ENCODE measurements at regions not wholly inside any gene's neighbourhood (a gene's known extent, or its start where the extent isn't known, plus 50 kb on each side); places are given as distances from the start of the nearest gene placed in this dataset.

DNA sequence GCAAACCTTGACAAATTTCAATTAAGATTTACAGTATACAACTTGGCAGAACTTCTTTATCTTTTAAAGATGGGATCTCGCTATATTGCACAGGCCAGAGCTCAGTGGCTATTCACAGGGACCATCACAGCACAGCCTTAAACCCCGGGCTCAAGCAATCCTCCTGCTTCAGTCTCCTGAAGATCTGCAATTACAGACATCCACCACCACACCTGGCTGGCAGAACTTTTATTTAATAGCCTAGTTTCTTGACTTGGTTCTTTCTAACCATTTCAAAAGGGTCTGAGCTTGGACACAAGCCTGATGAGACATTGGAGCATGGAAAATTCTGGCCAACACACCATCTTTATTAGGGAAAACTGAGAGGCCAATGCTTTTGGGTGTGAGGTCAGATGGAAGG is 151.6 kb upstream of the KCNG1 start:
- TF ChIP-seq PHF20 (IDR thresholded peaks at IDR 0.05; ENCODE audit: partially characterized antibody), result no peak
- no peak for TF ChIP-seq PML (IDR thresholded peaks at IDR 0.05; ENCODE audit: low read length)
- TF ChIP-seq TBL1XR1 (IDR thresholded peaks at IDR 0.05; ENCODE audit: low read length in 2 of 2), result no peak
- no peak for TF ChIP-seq ZNF23 (CRISPR knock-in tag; IDR thresholded peaks at IDR 0.05)
- TF ChIP-seq ZBTB7A (IDR thresholded peaks at IDR 0.05; ENCODE audit: borderline replicate concordance, control insufficient read depth, low read depth, low read length), result no peak
- TF ChIP-seq RCOR1 (IDR thresholded peaks at IDR 0.05; ENCODE audit: borderline replicate concordance in 1 of 2, low read depth in 2 of 2, low read length in 2 of 2), result no peak
- Histone ChIP-seq H3K9ac (ENCODE audit: insufficient read depth in 1 of 2, low read depth in 2 of 2, low read length in 2 of 2) (no peak overlapping the region), H3K4me3 (no peak overlapping the region), H3K4me2 (ENCODE audit: insufficient read depth, low read length) (no peak overlapping the region), H3K79me2 (ENCODE audit: control insufficient read depth, insufficient read depth, low read length) (no peaks in the 10 kb centered on the region), H3K36me3 (ENCODE audit: control insufficient read depth, insufficient read depth, low read length) (no peaks in the 10 kb centered on the region), H3K4me1 (replicated peaks in 1 of 2; ENCODE audit: control insufficient read depth in 2 of 2, insufficient read depth in 2 of 2, low read length in 2 of 2) (no peaks in the 10 kb centered on the region; a peak in 1 of 5 replicates), H2AFZ (ENCODE audit: low read depth, low read length) (no peak overlapping the region), H4K20me1 (replicated peaks; ENCODE audit: control insufficient read depth, insufficient read depth, low read length) (no peaks in the 10 kb centered on the region), H3K27me3 (ENCODE audit: control insufficient read depth in 2 of 2, insufficient read depth in 2 of 2, low read length in 2 of 2) (peaks cover 2 to 14% of the 10 kb centered on the region in 2 experiments; a peak in 3 of 5 replicates), H3K9me3 (replicated peaks; ENCODE audit: control insufficient read depth, insufficient read depth, low read depth, low read length) (no peaks in the 10 kb centered on the region), H3K27ac (ENCODE audit: extremely low read depth, low read depth, low read length) (no peak overlapping the region), H3K9me1 (ENCODE audit: control insufficient read depth, insufficient read depth, low read length) (no peaks in the 10 kb centered on the region)
- in situ Hi-C loops (cut with MboI), result no loop called here
- DNase-seq (ENCODE audit: extremely low read depth in 1 of 4, low spot score in 3 of 4), result no peak
- ATAC-seq, result no peak
- no TSS peak for BruUV-seq (replicated peaks)
- CTCF ChIA-PET (ENCODE audit: low intra/inter-chr PET ratio), result no interaction called here
- intact Hi-C loops (cut with micrococcal nuclease), result no loop called here
- FAIRE-seq, result no peak
- POLR2A ChIA-PET, result no interaction called here
- 0% methylated on average over 2 of the region's 2 CpGs for WGBS (ENCODE audit: insufficient coverage, low coverage, missing lambda C conversion rate)

Data from K562 (cell line).